ENCODE measurements at regions not wholly inside any gene's neighbourhood (a gene's known extent, or its start where the extent isn't known, plus 50 kb on each side); places are given as distances from the start of the nearest gene placed in this dataset.

- TF ChIP-seq EZH2 (optimal IDR thresholded peaks at IDR 0.05; ENCODE audit: low read depth, low read length): no peak
- TF ChIP-seq CTCF (IDR thresholded peaks at IDR 0.05; ENCODE audit: low read length): no peak
These were observed 57.8 kb upstream of the HCCS start for GRCh38 chrX:11053351-11053750.
